PC-3 (cell line): ENCODE measurements at regions not wholly inside any gene's neighbourhood (a gene's known extent, or its start where the extent isn't known, plus 50 kb on each side); places are given as distances from the start of the nearest gene placed in this dataset.

Experiments used
- ATAC-seq: fragments of 200-7000 bp; cut with Tn5 transposase; 2 replicates; pipeline ENCODE4 v1.9.1; 2020; ENCODE audit warnings: mild to moderate bottlenecking, moderate library complexity
- BruUV-seq: library from RNA; stranded (reverse); fragments of 400-500 nt; replicated peaks from 2 replicates; lab custom pipeline; 2021; lab: Mats Ljungman, UMichigan
- CTCF ChIA-PET: fragments of 300-600 bp; sonication (Branson Sonifier 250); formaldehyde crosslinking; loops from one replicate; lab custom pipeline; 2022; ENCODE audit warnings: antibody characterized with exemption; lab: Charles Lee
- POLR2A ChIA-PET: fragments of 300-600 bp; sonication (Branson Sonifier 250); formaldehyde crosslinking; loops from one replicate; lab custom pipeline; 2022; ENCODE audit warnings: antibody characterized with exemption; ENCODE audit not compliant: unreplicated experiment; lab: Charles Lee
- DNase-seq: peaks from one replicate; pipeline ENCODE4 v3.0.0-alpha.2; 2015
- H2AFZ ChIP-seq: fragments of 300-600 bp; sonication (generic); 2 replicates; pipeline ENCODE4 v1.6.0; 2016; ENCODE audit warnings: antibody characterized with exemption, low read length
- H3F3A ChIP-seq: fragments of 300-600 bp; sonication (generic); one replicate; pipeline ENCODE4 v1.6.0; 2017; ENCODE audit warnings: antibody characterized with exemption, low read length, control low read depth, mild to moderate bottlenecking; ENCODE audit not compliant: unreplicated experiment
- H3K27ac ChIP-seq: fragments of 300-600 bp; sonication (generic); 2 replicates; pipeline ENCODE4 v1.5.1; 2016; ENCODE audit warnings: mild to moderate bottlenecking, low read length
- H3K27me3 ChIP-seq: fragments of 300-600 bp; sonication (generic); 2 replicates; pipeline ENCODE4 v1.6.1; 2016; ENCODE audit warnings: low read length, mixed read lengths
- H3K36me3 ChIP-seq: fragments of 300-600 bp; sonication (generic); 2 replicates; pipeline ENCODE4 v1.6.1; 2016; ENCODE audit warnings: low read depth, mixed run types, low read length, mixed read lengths
- H3K4me1 ChIP-seq: fragments of 300-600 bp; sonication (generic); 2 replicates; pipeline ENCODE4 v1.5.1; 2016; ENCODE audit warnings: low read length; ENCODE audit not compliant: insufficient read depth
- H3K4me2 ChIP-seq: fragments of 300-600 bp; sonication (generic); 2 replicates; pipeline ENCODE4 v1.6.0; 2016; ENCODE audit warnings: low read length
- H3K4me3 ChIP-seq: fragments of 300-600 bp; sonication (generic); 2 replicates; pipeline ENCODE4 v1.5.1; 2016; ENCODE audit warnings: mild to moderate bottlenecking, low read length, mixed read lengths
- H3K79me2 ChIP-seq: fragments of 300-600 bp; sonication (generic); 2 replicates; pipeline ENCODE4 v1.6.1; 2017; ENCODE audit warnings: low read length, mixed read lengths
- H3K9ac ChIP-seq: fragments of 300-600 bp; sonication (generic); 2 replicates; pipeline ENCODE4 v1.6.0; 2016; ENCODE audit warnings: mild to moderate bottlenecking, low read length
- H3K9me2 ChIP-seq: fragments of 300-600 bp; sonication (generic); replicated peaks from 2 replicates; pipeline ENCODE4 v1.6.1; 2016; ENCODE audit warnings: mixed run types, low read length, mixed read lengths
- H3K9me3 ChIP-seq: fragments of 300-600 bp; sonication (generic); 2 replicates; pipeline ENCODE4 v1.6.1; 2016; ENCODE audit warnings: low read length, mixed read lengths
- H4K20me1 ChIP-seq: fragments of 300-600 bp; sonication (generic); 2 replicates; pipeline ENCODE4 v1.6.1; 2016; ENCODE audit warnings: low read length, mixed read lengths
- EZH2 ChIP-seq: fragments of 300-600 bp; sonication (generic); IDR thresholded peaks from one replicate; pipeline ENCODE4 v1.6.1; 2017; ENCODE audit warnings: antibody characterized with exemption, mild to moderate bottlenecking, low read length; ENCODE audit not compliant: unreplicated experiment
- EZH2phosphoT487 ChIP-seq: fragments of 300-600 bp; sonication (generic); IDR thresholded peaks from 2 replicates; pipeline ENCODE4 v1.6.1; 2018; ENCODE audit warnings: mild to moderate bottlenecking, antibody characterized with exemption, low read length, borderline replicate concordance
- intact Hi-C: fragments of 100-400 bp; cut with micrococcal nuclease; formaldehyde crosslinking; loops from 2 replicates; pipeline ENCODE4 v1.9.0; 2023
- TF ChIP-seq, protein P1 (sequence below): fragments of 300-600 bp; sonication (generic); conservative IDR thresholded peaks from 2 replicates; pipeline ENCODE4 v1.5.1; 2017; ENCODE audit warnings: antibody characterized with exemption, low read depth, mild to moderate bottlenecking, low read length

DNA sequence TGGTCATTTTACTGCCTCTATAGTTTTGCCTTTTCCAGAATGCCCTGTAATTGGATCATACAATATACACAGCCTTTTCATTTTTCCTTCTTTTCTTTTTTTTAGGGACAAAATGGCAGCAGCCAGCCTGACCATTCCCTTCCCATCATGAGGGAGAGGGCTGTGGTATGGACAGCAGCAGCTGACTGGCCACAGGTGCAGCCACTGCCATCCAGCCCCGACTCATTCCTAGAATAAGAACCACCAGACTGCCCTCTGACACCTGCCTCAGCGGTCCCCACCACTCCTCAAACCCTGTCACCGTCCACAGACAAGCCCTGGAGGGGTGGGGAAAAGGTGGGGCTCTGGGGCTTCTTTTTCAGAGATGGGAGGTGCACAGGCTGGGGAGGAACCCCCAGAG, 92.8 kb downstream of the EPDR1 start:
- DNase-seq (no peak), ATAC-seq (no peak)
- no peak overlapping the region for H3K4me2 ChIP-seq
- no peaks in the 10 kb centered on the region for H3K9me2 ChIP-seq
- no peak overlapping the region for H3K4me3 ChIP-seq
- POLR2A ChIA-PET: no interaction called here
- H4K20me1 ChIP-seq: no peaks in the 10 kb centered on the region
- 0 out of 2 replicates have a peak, but pooled peaks cover 4% of the 10 kb centered on the region for H3K9me3 ChIP-seq
- H3K4me1 ChIP-seq: no peaks in the 10 kb centered on the region
- H2AFZ ChIP-seq: no peak overlapping the region
- BruUV-seq: no TSS peak
- no peaks in the 10 kb centered on the region for H3F3A ChIP-seq
- TF ChIP-seq, protein P1, sequence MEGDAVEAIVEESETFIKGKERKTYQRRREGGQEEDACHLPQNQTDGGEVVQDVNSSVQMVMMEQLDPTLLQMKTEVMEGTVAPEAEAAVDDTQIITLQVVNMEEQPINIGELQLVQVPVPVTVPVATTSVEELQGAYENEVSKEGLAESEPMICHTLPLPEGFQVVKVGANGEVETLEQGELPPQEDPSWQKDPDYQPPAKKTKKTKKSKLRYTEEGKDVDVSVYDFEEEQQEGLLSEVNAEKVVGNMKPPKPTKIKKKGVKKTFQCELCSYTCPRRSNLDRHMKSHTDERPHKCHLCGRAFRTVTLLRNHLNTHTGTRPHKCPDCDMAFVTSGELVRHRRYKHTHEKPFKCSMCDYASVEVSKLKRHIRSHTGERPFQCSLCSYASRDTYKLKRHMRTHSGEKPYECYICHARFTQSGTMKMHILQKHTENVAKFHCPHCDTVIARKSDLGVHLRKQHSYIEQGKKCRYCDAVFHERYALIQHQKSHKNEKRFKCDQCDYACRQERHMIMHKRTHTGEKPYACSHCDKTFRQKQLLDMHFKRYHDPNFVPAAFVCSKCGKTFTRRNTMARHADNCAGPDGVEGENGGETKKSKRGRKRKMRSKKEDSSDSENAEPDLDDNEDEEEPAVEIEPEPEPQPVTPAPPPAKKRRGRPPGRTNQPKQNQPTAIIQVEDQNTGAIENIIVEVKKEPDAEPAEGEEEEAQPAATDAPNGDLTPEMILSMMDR: no peak
- no peak for TF ChIP-seq EZH2phosphoT487
- TF ChIP-seq EZH2: no peak
- H3K27ac ChIP-seq: no peak overlapping the region
- H3K27me3 ChIP-seq: no peaks in the 10 kb centered on the region
- H3K9ac ChIP-seq: no peak overlapping the region
- no peaks in the 10 kb centered on the region for H3K79me2 ChIP-seq
- H3K36me3 ChIP-seq: no peaks in the 10 kb centered on the region
- CTCF ChIA-PET: no interaction called here
- intact Hi-C loops: no loop called here

DNA sequence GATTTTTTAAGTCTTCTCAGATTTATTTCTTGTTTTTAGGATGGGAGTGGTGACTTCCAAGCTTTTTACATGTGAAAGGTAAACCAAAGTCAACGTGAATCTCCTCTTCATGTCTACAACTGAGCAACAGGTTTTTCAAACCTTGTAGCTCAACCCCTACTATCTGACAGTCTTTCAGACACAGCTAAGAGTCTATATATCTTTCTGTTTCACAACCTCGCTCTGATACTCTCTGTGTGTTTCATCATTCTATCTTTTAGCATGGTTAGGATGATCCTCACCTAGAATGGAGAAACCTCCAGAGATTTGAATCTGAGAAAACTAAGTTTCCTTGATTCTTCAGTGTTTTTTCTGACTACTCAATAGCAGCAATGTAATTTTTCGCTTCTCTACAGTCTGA, 96.1 kb downstream of the EPDR1 start:
- H3K9ac ChIP-seq: no peak overlapping the region
- ChIA-PET POLR2A (no interaction called here), CTCF (no interaction called here)
- no peaks in the 10 kb centered on the region for H3K36me3 ChIP-seq
- H3K79me2 ChIP-seq: no peaks in the 10 kb centered on the region
- H4K20me1 ChIP-seq: no peaks in the 10 kb centered on the region
- intact Hi-C loops: no loop called here
- no peak for DNase-seq
- no peaks in the 10 kb centered on the region for H3F3A ChIP-seq
- H3K4me2 ChIP-seq: no peak overlapping the region
- no peak overlapping the region for H3K4me3 ChIP-seq
- TF ChIP-seq EZH2: no peak
- no peak for TF ChIP-seq EZH2phosphoT487
- TF ChIP-seq, protein P1: no peak
- no TSS peak for BruUV-seq
- H3K27ac ChIP-seq: no peak overlapping the region
- peaks cover 11% of the 10 kb centered on the region; the same call in 1 of the 2 replicates for H3K4me1 ChIP-seq
- H3K9me3 ChIP-seq: 0 out of 2 replicates have a peak, but pooled peaks cover 4% of the 10 kb centered on the region
- no peak for ATAC-seq
- no peak overlapping the region for H2AFZ ChIP-seq
- no peaks in the 10 kb centered on the region for H3K27me3 ChIP-seq
- H3K9me2 ChIP-seq: no peaks in the 10 kb centered on the region

- 0 out of 2 replicates have a peak, but pooled peaks cover 4% of the 10 kb centered on the region for H3K9me3 ChIP-seq
- peaks cover 11% of the 10 kb centered on the region; the same call in 1 of the 2 replicates for H3K4me1 ChIP-seq
- H3K79me2 ChIP-seq: no peaks in the 10 kb centered on the region
- BruUV-seq: no TSS peak
- intact Hi-C loops: no loop called here
- H3K9me2 ChIP-seq: no peaks in the 10 kb centered on the region
- no peaks in the 10 kb centered on the region for H3K36me3 ChIP-seq
- TF ChIP-seq EZH2: no peak
- TF ChIP-seq, protein P1: no peak
- ChIA-PET CTCF (no interaction called here), POLR2A (no interaction called here)
- H2AFZ ChIP-seq: no peak overlapping the region
- no peak overlapping the region for H3K4me2 ChIP-seq
- no peak overlapping the region for H3K9ac ChIP-seq
- no peaks in the 10 kb centered on the region for H3F3A ChIP-seq
- ATAC-seq: no peak
- no peaks in the 10 kb centered on the region for H3K27me3 ChIP-seq
- H4K20me1 ChIP-seq: no peaks in the 10 kb centered on the region
- no peak overlapping the region for H3K27ac ChIP-seq
- no peak overlapping the region for H3K4me3 ChIP-seq
- DNase-seq: no peak
Measured at GRCh38 chr7:38017320-38017719, 96.9 kb downstream of the EPDR1 start.
